Smooth muscle cell (in vitro differentiated cells): ENCODE measurements at regions not wholly inside any gene's neighbourhood (a gene's known extent, or its start where the extent isn't known, plus 50 kb on each side); places are given as distances from the start of the nearest gene placed in this dataset.

Experiments
- DNase-seq: peaks from one replicate; lab custom pipeline; 2025; ENCODE audit not compliant: unreplicated experiment; lab: John Stamatoyannopoulos, UW
- H2AFZ ChIP-seq: fragments of 200-600 bp; sonication (generic); 2 replicates; pipeline ENCODE4 v1.6.0; 2016; ENCODE audit warnings: antibody characterized with exemption, low read depth, mild to moderate bottlenecking
- H3F3A ChIP-seq: fragments of 200-600 bp; sonication (generic); 2 replicates; pipeline ENCODE4 v1.6.0; 2017; ENCODE audit warnings: antibody characterized with exemption, low read depth
- H3K27ac ChIP-seq: fragments of 200-600 bp; sonication (generic); 2 replicates; pipeline ENCODE4 v1.5.1; 2016; ENCODE audit warnings: low read depth, mild to moderate bottlenecking
- H3K27me3 ChIP-seq: fragments of 200-600 bp; sonication (generic); 2 replicates; pipeline ENCODE4 v1.6.1; 2016; ENCODE audit warnings: low read depth, mild to moderate bottlenecking
- H3K36me3 ChIP-seq: fragments of 200-600 bp; sonication (generic); 2 replicates; pipeline ENCODE4 v1.5.1; 2016; ENCODE audit warnings: low read depth
- H3K4me1 ChIP-seq: fragments of 200-600 bp; sonication (generic); 2 replicates; pipeline ENCODE4 v1.5.1; 2016; ENCODE audit warnings: low read depth
- H3K4me2 ChIP-seq: fragments of 200-600 bp; sonication (generic); 2 replicates; pipeline ENCODE4 v1.6.0; 2016; ENCODE audit warnings: mild to moderate bottlenecking
- H3K4me3 ChIP-seq: fragments of 200-600 bp; sonication (generic); 2 replicates; pipeline ENCODE4 v1.5.1; 2016; ENCODE audit warnings: mild to moderate bottlenecking
- H3K79me2 ChIP-seq: fragments of 200-600 bp; sonication (generic); 2 replicates; pipeline ENCODE4 v1.6.0; 2016; ENCODE audit warnings: low read depth, mild to moderate bottlenecking
- H3K9ac ChIP-seq: fragments of 200-600 bp; sonication (generic); 2 replicates; pipeline ENCODE4 v1.6.0; 2016; ENCODE audit warnings: low read depth
- H3K9me3 ChIP-seq: fragments of 200-600 bp; sonication (generic); replicated peaks from 2 replicates; pipeline ENCODE4 v1.5.1; 2016; ENCODE audit warnings: low read depth
- H4K20me1 ChIP-seq: fragments of 200-600 bp; sonication (generic); 2 replicates; pipeline ENCODE4 v1.6.0; 2016; ENCODE audit warnings: low read depth
- WGBS: methylation state at CpG from one replicate; pipeline ENCODE4 v1.1.7; 2016; ENCODE audit warnings: low lambda C conversion rate; 5-methylcytosine and 5-hydroxymethylcytosine counted together
- TF ChIP-seq, protein P1 (sequence below): fragments of 200-600 bp; sonication (generic); IDR thresholded peaks from 2 replicates; pipeline ENCODE4 v1.5.1; 2017; ENCODE audit warnings: borderline replicate concordance, mild to moderate bottlenecking, antibody characterized with exemption; ENCODE audit not compliant: insufficient read depth, poor library complexity, severe bottlenecking

DNA sequence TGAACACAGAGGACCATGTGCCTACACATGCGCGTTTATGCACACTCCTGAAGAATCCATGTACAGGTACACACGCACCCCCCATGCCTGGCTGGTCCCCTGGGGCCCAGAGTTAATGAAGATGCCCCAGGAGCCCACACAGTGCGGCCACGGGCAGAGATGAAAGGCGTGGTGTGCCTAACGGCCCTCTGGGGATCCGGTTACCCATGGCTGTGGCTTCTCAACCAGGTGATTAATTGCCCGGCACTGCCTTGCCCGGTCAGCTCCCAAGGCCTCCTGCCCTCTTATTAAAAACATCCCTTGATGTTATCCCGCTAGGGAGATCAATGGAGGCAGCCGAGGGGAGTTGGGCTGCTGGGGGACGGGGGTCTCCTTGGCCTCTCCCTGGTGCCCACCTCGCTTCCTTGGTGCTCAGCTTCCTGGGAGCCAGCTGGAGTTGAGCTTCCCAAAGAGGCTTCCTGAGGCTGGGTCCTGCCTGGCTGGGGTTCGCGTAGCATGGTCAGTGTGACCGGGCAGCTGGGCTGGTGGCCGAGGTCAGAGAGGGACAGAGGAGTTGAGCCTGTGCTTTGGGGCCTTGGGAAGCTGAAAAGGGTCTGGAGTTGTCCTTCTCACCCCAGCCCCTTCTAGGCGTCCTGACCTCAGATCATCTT is 75.0 kb upstream of the WNT4 start:
- 90% methylated on average over 19 of the region's 19 CpGs for WGBS
- TF ChIP-seq, protein P1, sequence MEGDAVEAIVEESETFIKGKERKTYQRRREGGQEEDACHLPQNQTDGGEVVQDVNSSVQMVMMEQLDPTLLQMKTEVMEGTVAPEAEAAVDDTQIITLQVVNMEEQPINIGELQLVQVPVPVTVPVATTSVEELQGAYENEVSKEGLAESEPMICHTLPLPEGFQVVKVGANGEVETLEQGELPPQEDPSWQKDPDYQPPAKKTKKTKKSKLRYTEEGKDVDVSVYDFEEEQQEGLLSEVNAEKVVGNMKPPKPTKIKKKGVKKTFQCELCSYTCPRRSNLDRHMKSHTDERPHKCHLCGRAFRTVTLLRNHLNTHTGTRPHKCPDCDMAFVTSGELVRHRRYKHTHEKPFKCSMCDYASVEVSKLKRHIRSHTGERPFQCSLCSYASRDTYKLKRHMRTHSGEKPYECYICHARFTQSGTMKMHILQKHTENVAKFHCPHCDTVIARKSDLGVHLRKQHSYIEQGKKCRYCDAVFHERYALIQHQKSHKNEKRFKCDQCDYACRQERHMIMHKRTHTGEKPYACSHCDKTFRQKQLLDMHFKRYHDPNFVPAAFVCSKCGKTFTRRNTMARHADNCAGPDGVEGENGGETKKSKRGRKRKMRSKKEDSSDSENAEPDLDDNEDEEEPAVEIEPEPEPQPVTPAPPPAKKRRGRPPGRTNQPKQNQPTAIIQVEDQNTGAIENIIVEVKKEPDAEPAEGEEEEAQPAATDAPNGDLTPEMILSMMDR = no peak
- peaks cover 20% of the 10 kb centered on the region for H3K27me3 ChIP-seq
- H3K4me3 ChIP-seq = no peak overlapping the region
- H4K20me1 ChIP-seq = no peaks in the 10 kb centered on the region
- no peak for DNase-seq
- no peaks in the 10 kb centered on the region for H3K79me2 ChIP-seq
- H3K4me1 ChIP-seq = no peaks in the 10 kb centered on the region
- no peak overlapping the region for H2AFZ ChIP-seq
- H3F3A ChIP-seq = no peaks in the 10 kb centered on the region
- no peaks in the 10 kb centered on the region for H3K9me3 ChIP-seq
- H3K27ac ChIP-seq = no peak overlapping the region
- no peak overlapping the region for H3K4me2 ChIP-seq
- no peak overlapping the region for H3K9ac ChIP-seq
- no peaks in the 10 kb centered on the region for H3K36me3 ChIP-seq

DNA sequence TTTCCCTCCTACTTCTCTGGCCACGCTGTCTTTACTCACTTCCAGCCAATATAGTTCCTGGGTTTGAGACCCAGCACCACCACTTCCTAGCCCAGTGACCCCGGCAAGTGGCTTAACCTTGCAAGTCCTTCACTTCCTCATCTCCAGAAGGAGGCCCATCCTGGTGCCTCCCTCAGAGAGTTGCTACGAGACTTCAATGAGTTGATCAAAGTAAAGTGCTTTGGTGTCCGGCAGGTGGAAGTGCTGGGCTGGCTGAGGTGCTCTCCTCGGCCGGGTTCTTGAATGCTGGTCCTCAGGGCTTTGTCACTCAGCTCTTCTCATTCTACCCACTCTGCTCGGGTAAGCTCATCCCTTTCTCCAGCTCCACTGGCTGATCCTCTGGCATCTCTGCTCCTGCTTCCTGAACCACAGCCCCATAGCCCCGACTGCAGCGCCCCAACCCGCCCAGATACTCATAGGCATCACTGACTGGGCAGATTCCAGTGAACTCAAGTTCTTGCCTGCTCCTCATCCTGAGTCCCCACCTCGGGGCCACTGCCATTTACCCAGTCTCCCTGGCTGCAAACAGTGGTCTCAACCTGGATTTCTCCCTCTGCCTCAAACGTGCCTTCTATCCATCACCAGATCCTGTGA is 75.8 kb upstream of the WNT4 start:
- Histone ChIP-seq H3K9ac (no peak overlapping the region), H3K27me3 (peaks cover 14% of the 10 kb centered on the region), H2AFZ (no peak overlapping the region), H3K36me3 (no peaks in the 10 kb centered on the region), H3F3A (no peaks in the 10 kb centered on the region), H4K20me1 (no peaks in the 10 kb centered on the region), H3K4me2 (no peak overlapping the region), H3K79me2 (no peaks in the 10 kb centered on the region), H3K27ac (no peak overlapping the region), H3K4me3 (no peak overlapping the region), H3K9me3 (no peaks in the 10 kb centered on the region), H3K4me1 (no peaks in the 10 kb centered on the region)
- TF ChIP-seq, protein P1 = no peak
- 84% methylated on average over 12 of the region's 12 CpGs for WGBS
- no peak for DNase-seq

DNA sequence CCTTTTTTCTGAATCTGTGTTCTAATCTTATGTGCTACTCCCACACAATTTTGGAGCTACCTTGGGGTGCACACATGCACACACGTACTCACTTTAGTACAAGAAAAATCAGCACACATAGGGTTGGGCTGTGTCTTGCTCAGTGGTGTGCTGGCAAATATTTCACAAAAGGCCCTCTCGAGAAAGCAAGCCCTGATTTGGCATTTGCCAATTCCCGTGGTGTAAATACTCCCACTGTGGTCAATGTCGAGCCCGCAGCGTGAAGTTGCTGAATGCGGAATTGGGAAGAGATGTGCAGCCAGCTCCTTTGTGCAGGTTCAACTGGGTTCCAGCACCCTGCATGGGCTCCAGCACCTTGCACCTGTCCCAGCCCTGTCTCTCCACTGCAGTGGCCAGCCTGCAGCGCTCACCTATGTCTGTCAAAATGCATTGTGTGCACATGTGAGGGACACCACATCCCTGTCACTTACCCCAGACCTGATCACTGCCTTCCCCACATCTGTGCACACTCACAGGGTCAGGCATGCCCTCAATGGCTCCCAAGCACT is 78.4 kb upstream of the WNT4 start:
- no peak overlapping the region for H3K4me3 ChIP-seq
- no peak overlapping the region for H3K27ac ChIP-seq
- no peak overlapping the region for H3K9ac ChIP-seq
- no peaks in the 10 kb centered on the region for H4K20me1 ChIP-seq
- TF ChIP-seq, protein P1 = no peak
- H3K36me3 ChIP-seq = no peaks in the 10 kb centered on the region
- H3K9me3 ChIP-seq = no peaks in the 10 kb centered on the region
- no peaks in the 10 kb centered on the region for H3K4me1 ChIP-seq
- no peaks in the 10 kb centered on the region for H3F3A ChIP-seq
- H3K79me2 ChIP-seq = no peaks in the 10 kb centered on the region
- H3K4me2 ChIP-seq = no peak overlapping the region
- H3K27me3 ChIP-seq = peaks cover 8% of the 10 kb centered on the region
- WGBS = 87% methylated on average over 8 of the region's 8 CpGs
- no peak overlapping the region for H2AFZ ChIP-seq
- DNase-seq = no peak
